ENCODE measurements at regions not wholly inside any gene's neighbourhood (a gene's known extent, or its start where the extent isn't known, plus 50 kb on each side); places are given as distances from the start of the nearest gene placed in this dataset.
A peak's percentile ranks its signal among the peaks of the same experiment; 100 is the strongest.

DNA sequence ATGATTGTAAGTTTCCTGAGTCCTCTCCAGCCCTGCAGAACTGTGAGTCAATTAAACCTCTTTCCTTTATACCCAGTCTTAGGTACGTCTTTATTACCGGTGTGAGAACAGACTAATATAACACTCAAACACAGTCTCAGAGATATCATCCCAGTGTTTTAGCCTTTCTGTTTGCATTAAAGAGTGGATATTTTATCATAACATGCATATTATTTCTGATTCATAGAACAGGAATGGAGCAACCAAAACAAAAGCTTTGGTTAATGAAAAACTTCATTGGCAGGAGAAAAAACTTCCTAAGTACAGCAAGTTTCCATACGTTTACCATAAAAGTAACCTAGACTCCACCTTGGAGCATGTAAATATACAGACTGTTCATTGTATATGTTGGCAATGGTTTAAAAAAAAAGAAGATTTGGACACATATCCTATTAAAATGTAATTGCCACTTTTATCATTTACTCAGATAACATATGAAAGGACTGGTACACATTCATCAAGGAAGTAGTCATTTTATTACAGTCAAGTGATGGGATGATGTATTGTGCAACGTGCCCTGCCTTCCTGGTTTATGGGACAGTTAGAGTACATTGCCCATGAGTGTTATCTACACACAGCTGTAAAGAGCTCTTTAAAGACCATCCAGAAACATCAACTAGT lies 144.8 kb downstream of the ETS2 start:
- peak; percentile 54 for ATAC-seq (ENCODE audit: low read depth)

More for the DNA sequence above, 144.8 kb downstream of the ETS2 start:
- Histone ChIP-seq H3K9ac (ENCODE audit: low read depth, low read length) (no peak overlapping the region), H3K23ac (ENCODE audit: low read depth, low read length) (no peak overlapping the region), H2AFZ (replicated peaks; ENCODE audit: low read length, poor library complexity) (no peak overlapping the region), H3K4ac (ENCODE audit: low read depth, low read length) (no peak overlapping the region), H2AK5ac (ENCODE audit: low read depth, low read length) (peak overlapping the region; percentile 44; the same call in 1 of the 2 replicates), H3K14ac (replicated peaks; ENCODE audit: low read depth, low read length) (no peak overlapping the region), H2BK20ac (ENCODE audit: low read depth, low read length) (no peak overlapping the region), H4K91ac (ENCODE audit: insufficient read depth, low read depth, low read length) (no peak overlapping the region), H4K8ac (ENCODE audit: low read depth in 2 of 2, low read length in 2 of 2) (peak overlapping the region in 1 of 2 experiments; percentile 32; a peak in 1 of 4 replicates), H3K9me3 (ENCODE audit: control insufficient read depth, insufficient read depth, low read length) (no peaks in the 10 kb centered on the region), H2AK9ac (replicated peaks; ENCODE audit: low read depth, low read length, poor library complexity) (no peak overlapping the region), H4K5ac (ENCODE audit: low read depth, low read length) (no peak overlapping the region), H3K9me1 (ENCODE audit: insufficient read depth, low read length) (peaks cover 2% of the 10 kb centered on the region; the same call in 1 of the 2 replicates), H3K36me3 (ENCODE audit: control insufficient read depth, insufficient read depth, low read length) (no peaks in the 10 kb centered on the region), H2BK5ac (ENCODE audit: low read depth, low read length, poor library complexity, severe bottlenecking) (no peak overlapping the region), H3K27ac (ENCODE audit: insufficient read depth, low read length) (no peak overlapping the region; the same call in 1 of the 2 replicates), H2BK15ac (ENCODE audit: low read depth, low read length) (no peak overlapping the region), H3K4me2 (ENCODE audit: low read depth, low read length) (no peak overlapping the region), H3K18ac (ENCODE audit: low read depth, low read length) (no peak overlapping the region), H4K20me1 (ENCODE audit: insufficient read depth, low read length) (no peaks in the 10 kb centered on the region), H3K56ac (ENCODE audit: extremely low read depth, insufficient read depth, low read length) (no peak overlapping the region), H3K79me1 (ENCODE audit: low read depth in 1 of 2, low read length in 2 of 2) (no peaks in the 10 kb centered on the region), H3K4me3 (ENCODE audit: insufficient read depth, low read depth, low read length) (no peak overlapping the region), H2BK120ac (ENCODE audit: low read depth, low read length) (no peak overlapping the region; the same call in 1 of the 2 replicates), H3K27me3 (ENCODE audit: control insufficient read depth, insufficient read depth, low read length) (no peaks in the 10 kb centered on the region), H3K4me1 (ENCODE audit: control insufficient read depth, insufficient read depth, low read length) (peaks cover 10% of the 10 kb centered on the region)
- WGBS, 2 experiments (ENCODE audit: extremely low coverage in 2 of 2, insufficient read length in 1 of 2) = no CpG with 5 or more reads among the region's 4 CpGs
- dilution Hi-C loops (cut with HindIII; ENCODE audit: low sequenced_read_pairs, unreplicated experiment) = no loop called here
- in situ Hi-C loops (cut with MboI; ENCODE audit: low sequenced_read_pairs) = no loop called here
- ChIA-PET CTCF (no interaction called here), POLR2A (ENCODE audit: unreplicated experiment) (no interaction called here)
- TF ChIP-seq BHLHE40 (IDR thresholded peaks at IDR 0.05; ENCODE audit: low read depth, low read length) (no peak), NFE2L2 (IDR thresholded peaks at IDR 0.05; ENCODE audit: low read depth, low read length) (no peak), MAZ (IDR thresholded peaks at IDR 0.05; ENCODE audit: borderline replicate concordance, low read depth, low read length) (no peak), CHD1 (IDR thresholded peaks at IDR 0.05; ENCODE audit: low read depth, low read length) (no peak), CEBPB (IDR thresholded peaks at IDR 0.05; ENCODE audit: low read depth, low read length) (peak; percentile 94)
- TF ChIP-seq, protein P1, sequence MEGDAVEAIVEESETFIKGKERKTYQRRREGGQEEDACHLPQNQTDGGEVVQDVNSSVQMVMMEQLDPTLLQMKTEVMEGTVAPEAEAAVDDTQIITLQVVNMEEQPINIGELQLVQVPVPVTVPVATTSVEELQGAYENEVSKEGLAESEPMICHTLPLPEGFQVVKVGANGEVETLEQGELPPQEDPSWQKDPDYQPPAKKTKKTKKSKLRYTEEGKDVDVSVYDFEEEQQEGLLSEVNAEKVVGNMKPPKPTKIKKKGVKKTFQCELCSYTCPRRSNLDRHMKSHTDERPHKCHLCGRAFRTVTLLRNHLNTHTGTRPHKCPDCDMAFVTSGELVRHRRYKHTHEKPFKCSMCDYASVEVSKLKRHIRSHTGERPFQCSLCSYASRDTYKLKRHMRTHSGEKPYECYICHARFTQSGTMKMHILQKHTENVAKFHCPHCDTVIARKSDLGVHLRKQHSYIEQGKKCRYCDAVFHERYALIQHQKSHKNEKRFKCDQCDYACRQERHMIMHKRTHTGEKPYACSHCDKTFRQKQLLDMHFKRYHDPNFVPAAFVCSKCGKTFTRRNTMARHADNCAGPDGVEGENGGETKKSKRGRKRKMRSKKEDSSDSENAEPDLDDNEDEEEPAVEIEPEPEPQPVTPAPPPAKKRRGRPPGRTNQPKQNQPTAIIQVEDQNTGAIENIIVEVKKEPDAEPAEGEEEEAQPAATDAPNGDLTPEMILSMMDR (conservative IDR thresholded peaks at IDR 0.05; ENCODE audit: low read depth, low read length) = no peak
- TF ChIP-seq, protein P2, sequence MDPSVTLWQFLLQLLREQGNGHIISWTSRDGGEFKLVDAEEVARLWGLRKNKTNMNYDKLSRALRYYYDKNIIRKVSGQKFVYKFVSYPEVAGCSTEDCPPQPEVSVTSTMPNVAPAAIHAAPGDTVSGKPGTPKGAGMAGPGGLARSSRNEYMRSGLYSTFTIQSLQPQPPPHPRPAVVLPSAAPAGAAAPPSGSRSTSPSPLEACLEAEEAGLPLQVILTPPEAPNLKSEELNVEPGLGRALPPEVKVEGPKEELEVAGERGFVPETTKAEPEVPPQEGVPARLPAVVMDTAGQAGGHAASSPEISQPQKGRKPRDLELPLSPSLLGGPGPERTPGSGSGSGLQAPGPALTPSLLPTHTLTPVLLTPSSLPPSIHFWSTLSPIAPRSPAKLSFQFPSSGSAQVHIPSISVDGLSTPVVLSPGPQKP (IDR thresholded peaks at IDR 0.05; ENCODE audit: borderline replicate concordance, low read depth, low read length) = no peak
- TF ChIP-seq, protein P3, sequence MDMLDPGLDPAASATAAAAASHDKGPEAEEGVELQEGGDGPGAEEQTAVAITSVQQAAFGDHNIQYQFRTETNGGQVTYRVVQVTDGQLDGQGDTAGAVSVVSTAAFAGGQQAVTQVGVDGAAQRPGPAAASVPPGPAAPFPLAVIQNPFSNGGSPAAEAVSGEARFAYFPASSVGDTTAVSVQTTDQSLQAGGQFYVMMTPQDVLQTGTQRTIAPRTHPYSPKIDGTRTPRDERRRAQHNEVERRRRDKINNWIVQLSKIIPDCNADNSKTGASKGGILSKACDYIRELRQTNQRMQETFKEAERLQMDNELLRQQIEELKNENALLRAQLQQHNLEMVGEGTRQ (IDR thresholded peaks at IDR 0.05; ENCODE audit: low read depth, low read length) = no peak
- intact Hi-C loops (cut with micrococcal nuclease) = no loop called here
- peak; percentile 49 for DNase-seq
- BruUV-seq (replicated peaks) = no TSS peak
